ENCODE measurements at regions not wholly inside any gene's neighbourhood (a gene's known extent, or its start where the extent isn't known, plus 50 kb on each side); places are given as distances from the start of the nearest gene placed in this dataset.

DNA sequence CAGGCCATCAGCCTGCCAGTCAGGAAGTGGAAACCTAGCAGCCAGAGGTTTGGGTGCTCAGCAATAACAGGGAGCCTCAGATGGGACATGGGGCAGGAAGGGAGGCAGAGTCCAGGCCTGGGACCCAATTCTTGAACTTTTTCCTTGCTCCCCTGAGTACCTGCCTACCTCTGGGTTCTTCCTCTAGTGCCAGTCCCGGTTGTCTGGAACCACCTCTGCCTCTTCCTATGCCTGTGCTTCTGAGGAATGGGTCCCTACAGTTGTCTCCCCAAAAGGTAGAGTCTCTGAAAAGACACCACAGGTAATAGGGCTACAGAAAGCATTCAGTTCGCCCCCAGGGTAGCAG is 212.4 kb upstream of the MAMLD1 start:
- no peak overlapping the region for H2AK5ac ChIP-seq (ENCODE audit: insufficient read length, low read length)
- H4K91ac ChIP-seq (ENCODE audit: insufficient read length, low read depth, low read length), result no peak overlapping the region
- H2BK12ac ChIP-seq (ENCODE audit: insufficient read length, low read depth, low read length), result no peak overlapping the region
- H3K14ac ChIP-seq (ENCODE audit: insufficient read depth, low read length), result no peak overlapping the region
- Mint-ChIP-seq H3K27me3 (ENCODE audit: low read depth) (peaks cover 3% of the 10 kb centered on the region), H3K36me3 (ENCODE audit: insufficient read depth in 1 of 3, low read depth in 3 of 3) (0 out of 7 replicates have a peak, but pooled peaks cover 0 to 2% (median 0%) of the 10 kb centered on the region in 3 experiments), H3K9me3 (peaks cover 68 to 75% of the 10 kb centered on the region in 2 experiments), H3K4me3 (no peak overlapping the region), H3K27ac (no peak overlapping the region), H3K4me1 (no peaks in the 10 kb centered on the region)
- no peak overlapping the region for H2BK120ac ChIP-seq (ENCODE audit: low read depth, low read length, poor library complexity, severe bottlenecking)
- no peak overlapping the region for H3K23ac ChIP-seq (ENCODE audit: insufficient read length, low read depth, low read length)
- no peak overlapping the region for H4K8ac ChIP-seq (replicated peaks; ENCODE audit: insufficient read length, low read depth, low read length)
- no peak overlapping the region for H2AFZ ChIP-seq (ENCODE audit: low read length)
- no peak overlapping the region; the same call in 1 of the 2 replicates for H2BK15ac ChIP-seq (ENCODE audit: low read depth, low read length)
- H3K79me1 ChIP-seq (ENCODE audit: insufficient read depth, low read depth, low read length, poor library complexity, severe bottlenecking), result no peaks in the 10 kb centered on the region
- no peak overlapping the region for H2BK20ac ChIP-seq (ENCODE audit: low read depth, low read length, poor library complexity, severe bottlenecking)
- H3K4ac ChIP-seq (ENCODE audit: low read depth, low read length), result no peak overlapping the region
- no CpG with 5 or more reads among the region's 2 CpGs for WGBS (ENCODE audit: extremely low coverage, insufficient read length, low lambda C conversion rate)
- H3K9me3 ChIP-seq (ENCODE audit: control insufficient read depth, low read depth, low read length), result peaks cover 43% of the 10 kb centered on the region
- no peak overlapping the region for H2BK5ac ChIP-seq (ENCODE audit: insufficient read length, low read length)
- no peak overlapping the region for H3K27ac ChIP-seq (ENCODE audit: insufficient read length, low read depth, low read length)
- no peaks in the 10 kb centered on the region for H3K27me3 ChIP-seq (ENCODE audit: insufficient read depth, low read length)
- H3K18ac ChIP-seq (ENCODE audit: insufficient read length, low read depth, low read length), result no peak overlapping the region
- no peak for DNase-seq
- H3T11ph ChIP-seq (ENCODE audit: low read length), result no peak overlapping the region
- no peak overlapping the region for H3K9ac ChIP-seq (ENCODE audit: extremely low read depth, insufficient read length, low read length)
- no peaks in the 10 kb centered on the region for H3K23me2 ChIP-seq (ENCODE audit: insufficient read length, low read depth, low read length, poor library complexity, severe bottlenecking)
- H4K20me1 ChIP-seq (ENCODE audit: control insufficient read depth, insufficient read depth, insufficient read length), result no peaks in the 10 kb centered on the region
- TF ChIP-seq, protein P1, sequence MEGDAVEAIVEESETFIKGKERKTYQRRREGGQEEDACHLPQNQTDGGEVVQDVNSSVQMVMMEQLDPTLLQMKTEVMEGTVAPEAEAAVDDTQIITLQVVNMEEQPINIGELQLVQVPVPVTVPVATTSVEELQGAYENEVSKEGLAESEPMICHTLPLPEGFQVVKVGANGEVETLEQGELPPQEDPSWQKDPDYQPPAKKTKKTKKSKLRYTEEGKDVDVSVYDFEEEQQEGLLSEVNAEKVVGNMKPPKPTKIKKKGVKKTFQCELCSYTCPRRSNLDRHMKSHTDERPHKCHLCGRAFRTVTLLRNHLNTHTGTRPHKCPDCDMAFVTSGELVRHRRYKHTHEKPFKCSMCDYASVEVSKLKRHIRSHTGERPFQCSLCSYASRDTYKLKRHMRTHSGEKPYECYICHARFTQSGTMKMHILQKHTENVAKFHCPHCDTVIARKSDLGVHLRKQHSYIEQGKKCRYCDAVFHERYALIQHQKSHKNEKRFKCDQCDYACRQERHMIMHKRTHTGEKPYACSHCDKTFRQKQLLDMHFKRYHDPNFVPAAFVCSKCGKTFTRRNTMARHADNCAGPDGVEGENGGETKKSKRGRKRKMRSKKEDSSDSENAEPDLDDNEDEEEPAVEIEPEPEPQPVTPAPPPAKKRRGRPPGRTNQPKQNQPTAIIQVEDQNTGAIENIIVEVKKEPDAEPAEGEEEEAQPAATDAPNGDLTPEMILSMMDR (conservative IDR thresholded peaks at IDR 0.05), result no peak
- H4K5ac ChIP-seq (ENCODE audit: insufficient read length, low read depth, low read length), result no peak overlapping the region
- H3K56ac ChIP-seq (ENCODE audit: insufficient read length, low read depth, low read length), result no peak overlapping the region
- H3K4me1 ChIP-seq (ENCODE audit: insufficient read depth, low read length), result no peaks in the 10 kb centered on the region
- H3K4me2 ChIP-seq (ENCODE audit: insufficient read depth, insufficient read length, low read length), result no peak overlapping the region
- no peaks in the 10 kb centered on the region for H3K79me2 ChIP-seq (ENCODE audit: insufficient read depth, low read length)
